Adrenal gland (tissue), 5 donors: ENCODE measurements at regions not wholly inside any gene's neighbourhood (a gene's known extent, or its start where the extent isn't known, plus 50 kb on each side); places are given as distances from the start of the nearest gene placed in this dataset.

Experiments
- CTCF ChIP-seq, 6 experiments: fragments of 450-650 bp in 4 of 6; fragments of 200-600 bp in 2 of 6; sonication (generic) in 1 of 6; IDR thresholded peaks; 1 replicate in 5 of 6; 2 replicates in 1 of 6; pipeline versions ENCODE4 v1.5.1 to v1.8.0; 2016 to 2021; ENCODE audit warnings: antibody characterized with exemption in 6 of 6, mild to moderate bottlenecking in 2 of 6, moderate library complexity in 1 of 6
- POLR2A ChIP-seq, 2 donors: fragments of 450-650 bp; IDR thresholded peaks; one replicate each; pipeline ENCODE4 v1.6.1; 2017; ENCODE audit warnings: antibody characterized with exemption in 2 of 2, mild to moderate bottlenecking in 2 of 2, moderate library complexity in 1 of 2
- donor health status: DM: no; HTN: no; CAD: no.

DNA sequence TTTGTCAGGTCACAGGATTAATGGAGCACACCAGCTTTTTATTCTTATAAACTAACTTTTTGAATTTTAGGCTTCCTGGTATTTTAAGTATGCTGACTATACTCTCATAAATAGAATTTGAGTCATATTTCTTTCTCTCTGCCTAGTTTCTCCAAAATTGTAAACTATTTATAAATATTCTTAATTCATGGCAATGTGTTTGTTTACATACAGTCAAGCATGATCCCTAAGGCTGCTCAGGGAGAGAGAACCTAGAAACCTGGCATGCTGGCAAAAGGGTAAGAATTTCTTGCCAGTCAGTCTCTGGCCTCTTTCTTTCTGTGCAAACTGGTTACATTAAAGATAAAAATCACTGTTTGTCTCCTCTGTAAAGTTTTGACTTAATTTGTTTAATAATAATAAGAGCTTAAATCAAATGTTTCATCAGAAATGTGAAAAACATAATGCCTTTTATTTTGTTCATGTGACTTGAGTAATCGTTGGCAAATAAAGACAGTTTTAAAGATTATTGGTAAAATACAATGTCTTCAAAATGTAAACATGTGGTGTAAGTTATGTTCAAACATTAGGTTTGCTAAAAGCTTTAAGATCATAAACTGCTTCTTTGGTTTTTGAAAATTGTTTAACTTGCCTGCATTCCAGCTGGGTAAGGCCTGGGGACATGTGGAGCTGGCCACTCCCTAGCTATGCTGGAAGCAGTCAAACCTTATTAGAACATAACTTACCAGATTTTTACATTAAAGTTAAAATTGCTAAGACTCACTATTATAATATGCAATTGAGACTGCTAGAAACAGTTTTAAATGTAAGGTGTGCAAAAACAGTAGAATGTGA, 1401.7 kb downstream of the NCAM2 start:
- no peak for TF ChIP-seq POLR2A (IDR thresholded peaks at IDR 0.05)
- TF ChIP-seq CTCF (IDR thresholded peaks at IDR 0.05): no peak
